ENCODE measurements at regions not wholly inside any gene's neighbourhood (a gene's known extent, or its start where the extent isn't known, plus 50 kb on each side); places are given as distances from the start of the nearest gene placed in this dataset.

DNA sequence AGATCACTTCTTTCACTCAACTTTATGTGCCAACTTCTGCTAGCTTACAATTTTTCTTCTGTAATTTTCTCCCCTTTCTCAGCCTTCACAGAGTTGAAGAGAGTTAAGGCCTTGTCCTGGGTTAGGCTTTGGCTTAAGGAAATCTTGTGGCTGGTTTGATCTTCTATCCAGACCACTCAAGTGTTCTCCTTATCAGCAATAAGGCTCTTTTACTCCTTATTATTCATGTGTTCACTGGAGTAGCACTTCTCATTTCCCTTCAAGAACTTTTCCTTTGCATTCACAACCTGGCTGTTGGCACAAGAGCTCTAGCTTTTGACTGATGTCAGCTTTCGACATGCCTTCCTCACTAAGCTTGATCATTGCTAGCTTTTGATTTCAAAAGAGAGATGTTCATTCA, 86.9 kb upstream of the ALDH1B1 start:
- H3K27ac ChIP-seq (ENCODE audit: low read length): no peak overlapping the region
- H3K36me3 ChIP-seq (ENCODE audit: control insufficient read depth, insufficient read depth, low read length): no peaks in the 10 kb centered on the region
- no peaks in the 10 kb centered on the region for H3K4me1 ChIP-seq (ENCODE audit: control insufficient read depth, insufficient read depth, low read length)
- no peaks in the 10 kb centered on the region for H3K27me3 ChIP-seq (ENCODE audit: control insufficient read depth, insufficient read depth, low read length)
- no TSS peak for BruUV-seq (replicated peaks)
- TF ChIP-seq, protein P1, sequence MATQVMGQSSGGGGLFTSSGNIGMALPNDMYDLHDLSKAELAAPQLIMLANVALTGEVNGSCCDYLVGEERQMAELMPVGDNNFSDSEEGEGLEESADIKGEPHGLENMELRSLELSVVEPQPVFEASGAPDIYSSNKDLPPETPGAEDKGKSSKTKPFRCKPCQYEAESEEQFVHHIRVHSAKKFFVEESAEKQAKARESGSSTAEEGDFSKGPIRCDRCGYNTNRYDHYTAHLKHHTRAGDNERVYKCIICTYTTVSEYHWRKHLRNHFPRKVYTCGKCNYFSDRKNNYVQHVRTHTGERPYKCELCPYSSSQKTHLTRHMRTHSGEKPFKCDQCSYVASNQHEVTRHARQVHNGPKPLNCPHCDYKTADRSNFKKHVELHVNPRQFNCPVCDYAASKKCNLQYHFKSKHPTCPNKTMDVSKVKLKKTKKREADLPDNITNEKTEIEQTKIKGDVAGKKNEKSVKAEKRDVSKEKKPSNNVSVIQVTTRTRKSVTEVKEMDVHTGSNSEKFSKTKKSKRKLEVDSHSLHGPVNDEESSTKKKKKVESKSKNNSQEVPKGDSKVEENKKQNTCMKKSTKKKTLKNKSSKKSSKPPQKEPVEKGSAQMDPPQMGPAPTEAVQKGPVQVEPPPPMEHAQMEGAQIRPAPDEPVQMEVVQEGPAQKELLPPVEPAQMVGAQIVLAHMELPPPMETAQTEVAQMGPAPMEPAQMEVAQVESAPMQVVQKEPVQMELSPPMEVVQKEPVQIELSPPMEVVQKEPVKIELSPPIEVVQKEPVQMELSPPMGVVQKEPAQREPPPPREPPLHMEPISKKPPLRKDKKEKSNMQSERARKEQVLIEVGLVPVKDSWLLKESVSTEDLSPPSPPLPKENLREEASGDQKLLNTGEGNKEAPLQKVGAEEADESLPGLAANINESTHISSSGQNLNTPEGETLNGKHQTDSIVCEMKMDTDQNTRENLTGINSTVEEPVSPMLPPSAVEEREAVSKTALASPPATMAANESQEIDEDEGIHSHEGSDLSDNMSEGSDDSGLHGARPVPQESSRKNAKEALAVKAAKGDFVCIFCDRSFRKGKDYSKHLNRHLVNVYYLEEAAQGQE (IDR thresholded peaks at IDR 0.05; ENCODE audit: insufficient read depth in 1 of 2, low read depth in 2 of 2, low read length in 1 of 2): no peak
- TF ChIP-seq POLR2AphosphoS5 (IDR thresholded peaks at IDR 0.05; ENCODE audit: low read depth, low read length): no peak
- TF ChIP-seq, protein P2, sequence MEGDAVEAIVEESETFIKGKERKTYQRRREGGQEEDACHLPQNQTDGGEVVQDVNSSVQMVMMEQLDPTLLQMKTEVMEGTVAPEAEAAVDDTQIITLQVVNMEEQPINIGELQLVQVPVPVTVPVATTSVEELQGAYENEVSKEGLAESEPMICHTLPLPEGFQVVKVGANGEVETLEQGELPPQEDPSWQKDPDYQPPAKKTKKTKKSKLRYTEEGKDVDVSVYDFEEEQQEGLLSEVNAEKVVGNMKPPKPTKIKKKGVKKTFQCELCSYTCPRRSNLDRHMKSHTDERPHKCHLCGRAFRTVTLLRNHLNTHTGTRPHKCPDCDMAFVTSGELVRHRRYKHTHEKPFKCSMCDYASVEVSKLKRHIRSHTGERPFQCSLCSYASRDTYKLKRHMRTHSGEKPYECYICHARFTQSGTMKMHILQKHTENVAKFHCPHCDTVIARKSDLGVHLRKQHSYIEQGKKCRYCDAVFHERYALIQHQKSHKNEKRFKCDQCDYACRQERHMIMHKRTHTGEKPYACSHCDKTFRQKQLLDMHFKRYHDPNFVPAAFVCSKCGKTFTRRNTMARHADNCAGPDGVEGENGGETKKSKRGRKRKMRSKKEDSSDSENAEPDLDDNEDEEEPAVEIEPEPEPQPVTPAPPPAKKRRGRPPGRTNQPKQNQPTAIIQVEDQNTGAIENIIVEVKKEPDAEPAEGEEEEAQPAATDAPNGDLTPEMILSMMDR (IDR thresholded peaks at IDR 0.05): no peak
- TF ChIP-seq TCF7L2 (IDR thresholded peaks at IDR 0.05; ENCODE audit: low read depth, low read length): no peak
- no peak for TF ChIP-seq SIN3A (IDR thresholded peaks at IDR 0.05; ENCODE audit: borderline replicate concordance, insufficient read depth, low read depth, low read length)
- intact Hi-C loops (cut with micrococcal nuclease; ENCODE audit: unreplicated experiment) (no loop called here), in situ Hi-C loops (cut with HindIII; ENCODE audit: low pct_unique_long_range_greater_than_20kb, low sequenced_read_pairs) (no loop called here)
- ATAC-seq (no peak), DNase-seq (ENCODE audit: low read depth, low spot score) (no peak)
- H3K9me3 ChIP-seq (ENCODE audit: control insufficient read depth, insufficient read depth, low read depth, low read length): no peaks in the 10 kb centered on the region
- no peak overlapping the region for H3K4me3 ChIP-seq (ENCODE audit: low read depth in 2 of 2, low read length in 2 of 2)
- ChIA-PET POLR2A (no interaction called here), CTCF (no interaction called here)

DNA sequence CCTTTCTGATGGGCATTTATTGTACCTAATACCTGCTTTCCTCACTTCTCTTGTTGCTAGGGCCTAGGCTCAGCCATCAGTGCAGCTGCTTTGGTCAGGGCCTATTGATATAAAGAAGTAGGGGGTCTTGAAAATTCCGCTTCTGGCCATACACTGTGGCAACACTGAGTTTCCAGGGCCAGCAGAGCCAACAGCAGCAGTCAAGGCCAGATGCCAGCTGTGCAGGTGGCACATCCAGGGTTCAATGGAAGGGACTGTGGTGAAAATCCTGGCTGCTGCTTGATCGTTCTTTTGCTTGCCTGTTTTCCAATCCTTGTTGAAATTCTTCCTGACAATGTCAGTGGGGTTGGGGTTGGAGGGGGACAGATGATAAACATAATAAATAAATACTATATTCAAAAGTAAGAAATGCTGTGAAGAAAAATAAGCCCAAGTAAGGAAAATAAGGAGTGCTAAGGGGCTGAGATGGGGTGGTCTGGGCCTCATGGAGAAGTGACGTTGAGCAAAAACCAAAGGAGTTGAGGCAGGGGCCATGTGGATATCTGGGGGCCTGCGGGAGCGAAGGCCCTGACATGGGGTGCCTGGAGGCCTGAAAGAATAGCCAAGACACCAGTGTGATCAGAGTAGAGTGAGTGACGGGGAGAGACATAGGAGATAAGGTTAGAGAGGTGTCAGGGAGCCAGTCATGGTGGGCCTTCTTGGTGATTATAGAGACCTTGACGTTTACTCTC, 91.0 kb upstream of the ALDH1B1 start:
- Histone ChIP-seq H3K27ac (ENCODE audit: low read length) (no peak overlapping the region), H3K9me3 (ENCODE audit: control insufficient read depth, insufficient read depth, low read depth, low read length) (no peaks in the 10 kb centered on the region), H3K4me3 (ENCODE audit: low read depth in 2 of 2, low read length in 2 of 2) (no peak overlapping the region), H3K27me3 (ENCODE audit: control insufficient read depth, insufficient read depth, low read length) (no peaks in the 10 kb centered on the region), H3K36me3 (ENCODE audit: control insufficient read depth, insufficient read depth, low read length) (no peaks in the 10 kb centered on the region), H3K4me1 (ENCODE audit: control insufficient read depth, insufficient read depth, low read length) (no peaks in the 10 kb centered on the region)
- TF ChIP-seq TCF7L2 (IDR thresholded peaks at IDR 0.05; ENCODE audit: low read depth, low read length) (no peak), SIN3A (IDR thresholded peaks at IDR 0.05; ENCODE audit: borderline replicate concordance, insufficient read depth, low read depth, low read length) (no peak), POLR2AphosphoS5 (IDR thresholded peaks at IDR 0.05; ENCODE audit: low read depth, low read length) (no peak)
- TF ChIP-seq, protein P1 (IDR thresholded peaks at IDR 0.05; ENCODE audit: insufficient read depth in 1 of 2, low read depth in 2 of 2, low read length in 1 of 2): no peak
- TF ChIP-seq, protein P2 (IDR thresholded peaks at IDR 0.05): no peak
- no TSS peak for BruUV-seq (replicated peaks)
- POLR2A ChIA-PET: no interaction called here
- CTCF ChIA-PET: no interaction called here
- no peak for DNase-seq (ENCODE audit: low read depth, low spot score)
- intact Hi-C loops (cut with micrococcal nuclease; ENCODE audit: unreplicated experiment) (no loop called here), in situ Hi-C loops (cut with HindIII; ENCODE audit: low pct_unique_long_range_greater_than_20kb, low sequenced_read_pairs) (no loop called here)
- ATAC-seq: no peak
